ENCODE measurements at regions not wholly inside any gene's neighbourhood (a gene's known extent, or its start where the extent isn't known, plus 50 kb on each side); places are given as distances from the start of the nearest gene placed in this dataset.

DNA sequence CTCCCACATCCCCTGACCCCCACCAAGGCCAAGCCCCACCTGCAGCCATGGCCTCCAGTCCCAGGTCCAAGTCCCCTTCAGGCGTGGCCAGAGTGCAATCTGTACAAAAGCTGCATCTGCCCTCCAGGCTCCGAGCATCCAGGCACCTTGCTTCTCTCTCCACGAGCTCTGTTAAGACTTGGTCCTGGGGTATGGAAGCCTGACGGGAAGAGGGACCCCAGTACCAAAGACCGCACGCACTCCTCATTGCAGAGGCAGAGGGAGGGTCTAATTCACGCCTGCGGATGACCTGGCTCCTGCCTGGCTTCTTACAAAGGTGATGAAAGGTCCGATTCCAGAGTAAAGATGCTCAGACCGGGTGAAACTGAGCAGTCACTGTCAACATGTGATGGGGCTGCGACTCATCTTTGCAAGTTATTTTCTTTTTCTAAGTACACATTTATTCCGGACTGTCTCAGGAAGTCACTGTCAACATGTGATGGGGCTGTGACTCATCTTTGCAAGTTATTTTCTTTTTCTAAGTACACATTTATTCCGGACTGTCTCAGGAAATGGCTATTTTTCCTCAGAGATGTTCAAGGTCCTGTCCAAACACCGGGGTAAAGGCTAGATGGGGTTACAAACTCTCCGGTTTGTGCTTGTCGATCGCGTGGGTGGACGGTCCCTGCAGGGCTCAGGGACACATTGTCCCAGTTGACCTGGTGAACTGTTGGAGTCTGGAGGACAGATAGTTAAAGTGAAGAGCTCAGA is 252.0 kb upstream of the IRX4 start:
- TF ChIP-seq EZH2 (IDR thresholded peaks at IDR 0.05) (no peak), CTCF (IDR thresholded peaks at IDR 0.05) (no peak), EZH2phosphoT487 (IDR thresholded peaks at IDR 0.05) (no peak)
- no peak overlapping the region for H3K9ac ChIP-seq
- H3K9me3 Mint-ChIP-seq, result peaks cover 5% of the 10 kb centered on the region
- H3K9me3 ChIP-seq (ENCODE audit: low read depth), result no peaks in the 10 kb centered on the region
- H3K27me3 ChIP-seq, result no peaks in the 10 kb centered on the region
- no peak overlapping the region for H3K4me3 ChIP-seq
- no peaks in the 10 kb centered on the region for H4K20me1 ChIP-seq (ENCODE audit: low read depth)
- no peaks in the 10 kb centered on the region for H3K79me2 ChIP-seq (ENCODE audit: low read depth)
- no peak overlapping the region for H3K4me3 Mint-ChIP-seq
- no peak overlapping the region for H2AFZ ChIP-seq (replicated peaks)
- no peak for DNase-seq (ENCODE audit: low spot score)
- no peaks in the 10 kb centered on the region for H3K36me3 ChIP-seq
- H3K4me2 ChIP-seq, result no peak overlapping the region
- no peak overlapping the region for H3K27ac ChIP-seq
- H3F3A ChIP-seq (ENCODE audit: low read depth), result no peaks in the 10 kb centered on the region
- H3K4me1 ChIP-seq, result no peaks in the 10 kb centered on the region
- H3K27ac Mint-ChIP-seq, result peak overlapping the region; percentile 6
- H3K27me3 Mint-ChIP-seq (ENCODE audit: insufficient read depth, low read depth), result peaks cover 16% of the 10 kb centered on the region
- no peaks in the 10 kb centered on the region for H3K36me3 Mint-ChIP-seq
- peaks cover 35% of the 10 kb centered on the region for H3K4me1 Mint-ChIP-seq

DNA sequence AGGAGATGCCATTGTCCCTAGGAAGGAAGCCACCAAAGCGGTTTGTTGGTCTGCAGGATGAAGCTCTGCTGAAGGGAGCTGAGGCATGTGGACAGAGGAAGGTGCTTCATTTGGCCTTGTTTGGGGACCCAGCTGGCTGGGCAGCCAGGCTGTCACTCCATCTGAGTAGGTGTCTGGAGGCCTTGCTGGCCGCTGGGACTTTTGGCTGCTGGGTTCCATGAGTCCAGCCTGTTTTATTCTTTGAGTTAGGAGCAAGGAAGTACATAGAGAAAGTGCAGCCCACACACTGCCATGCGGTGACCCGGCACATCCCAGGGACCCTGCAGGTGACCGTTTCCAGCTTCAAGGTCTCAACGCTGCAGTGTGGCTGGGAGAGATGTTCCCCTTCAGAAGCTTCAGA is 251.2 kb upstream of the IRX4 start:
- Histone ChIP-seq H3F3A (ENCODE audit: low read depth) (no peaks in the 10 kb centered on the region), H3K4me2 (no peak overlapping the region), H3K4me3 (no peak overlapping the region), H3K9ac (no peak overlapping the region), H3K36me3 (no peaks in the 10 kb centered on the region), H3K27me3 (no peaks in the 10 kb centered on the region), H4K20me1 (ENCODE audit: low read depth) (no peaks in the 10 kb centered on the region), H3K9me3 (ENCODE audit: low read depth) (no peaks in the 10 kb centered on the region), H2AFZ (replicated peaks) (no peak overlapping the region), H3K79me2 (ENCODE audit: low read depth) (no peaks in the 10 kb centered on the region), H3K27ac (no peak overlapping the region), H3K4me1 (no peaks in the 10 kb centered on the region)
- H3K9me3 Mint-ChIP-seq, result peaks cover 5% of the 10 kb centered on the region
- no peak overlapping the region for H3K27ac Mint-ChIP-seq
- no peaks in the 10 kb centered on the region for H3K36me3 Mint-ChIP-seq
- no peak for DNase-seq (ENCODE audit: low spot score)
- peaks cover 15% of the 10 kb centered on the region for H3K27me3 Mint-ChIP-seq (ENCODE audit: insufficient read depth, low read depth)
- H3K4me3 Mint-ChIP-seq, result no peak overlapping the region
- TF ChIP-seq EZH2phosphoT487 (IDR thresholded peaks at IDR 0.05) (no peak), CTCF (IDR thresholded peaks at IDR 0.05) (no peak), EZH2 (IDR thresholded peaks at IDR 0.05) (no peak)
- peaks cover 42% of the 10 kb centered on the region for H3K4me1 Mint-ChIP-seq

GRCh38 chr5:2133080-2133479 is 250.4 kb upstream of the IRX4 start:
- no peak for DNase-seq (ENCODE audit: low spot score)
- Histone ChIP-seq H3K36me3 (no peaks in the 10 kb centered on the region), H3F3A (ENCODE audit: low read depth) (no peaks in the 10 kb centered on the region), H3K4me2 (no peak overlapping the region), H3K79me2 (ENCODE audit: low read depth) (no peaks in the 10 kb centered on the region), H3K4me1 (no peaks in the 10 kb centered on the region), H3K27me3 (no peaks in the 10 kb centered on the region), H3K9me3 (ENCODE audit: low read depth) (no peaks in the 10 kb centered on the region), H3K4me3 (no peak overlapping the region), H3K27ac (no peak overlapping the region), H3K9ac (no peak overlapping the region), H2AFZ (replicated peaks) (no peak overlapping the region), H4K20me1 (ENCODE audit: low read depth) (no peaks in the 10 kb centered on the region)
- H3K9me3 Mint-ChIP-seq, result peaks cover 5% of the 10 kb centered on the region
- H3K4me3 Mint-ChIP-seq, result no peak overlapping the region
- H3K4me1 Mint-ChIP-seq, result peaks cover 47% of the 10 kb centered on the region
- H3K27ac Mint-ChIP-seq, result peak overlapping the region; percentile 64
- no peaks in the 10 kb centered on the region for H3K36me3 Mint-ChIP-seq
- peaks cover 11% of the 10 kb centered on the region for H3K27me3 Mint-ChIP-seq (ENCODE audit: insufficient read depth, low read depth)
- TF ChIP-seq EZH2phosphoT487 (IDR thresholded peaks at IDR 0.05) (no peak), EZH2 (IDR thresholded peaks at IDR 0.05) (no peak), CTCF (IDR thresholded peaks at IDR 0.05) (no peak)

Data from neural progenitor cell (in vitro differentiated cells).